Adrenal gland (tissue), 9 donors: ENCODE measurements at regions not wholly inside any gene's neighbourhood (a gene's known extent, or its start where the extent isn't known, plus 50 kb on each side); places are given as distances from the start of the nearest gene placed in this dataset.

ENCODE experiments used
- DNase-seq, 7 donors: peaks; one replicate each; pipeline ENCODE4 v3.0.0-alpha.2; 2019 to 2020
- H3K27ac ChIP-seq, 5 donors: fragments of 200-600 bp; sonication (generic) in 4 of 5; 1 replicate in 3 of 5; 2 replicates in 2 of 5; pipeline versions ENCODE4 v1.5.1 to v1.8.0; 2016 to 2020; ENCODE audit warnings: mild to moderate bottlenecking in 1 of 5
- H3K27me3 ChIP-seq: fragments of 200-600 bp; 2 replicates; pipeline ENCODE4 v1.8.0; 2021
- H3K36me3 ChIP-seq, 2 donors: fragments of 200-600 bp; replicated peaks in 1 of 2; 1 replicate in 1 of 2; 2 replicates in 1 of 2; pipeline versions ENCODE4 v1.5.1 to v1.8.0; 2018 to 2022
- H3K4me1 ChIP-seq, 2 donors: fragments of 200-600 bp; replicated peaks in 1 of 2; 1 replicate in 1 of 2; 2 replicates in 1 of 2; pipeline versions ENCODE4 v1.5.1 to v1.8.0; 2018 to 2021
- H3K4me3 ChIP-seq, 4 donors: fragments of 200-600 bp; sonication (generic) in 3 of 4; one replicate each; pipeline ENCODE4 v1.5.1; 2016 to 2018
- H3K9me3 ChIP-seq, 3 donors: fragments of 200-600 bp; sonication (generic) in 1 of 3; replicated peaks in 1 of 3; 1 replicate in 2 of 3; 2 replicates in 1 of 3; pipeline versions ENCODE4 v1.5.1 to v1.8.0; 2016 to 2021
- POLR2A ChIP-seq, 2 donors: fragments of 450-650 bp; IDR thresholded peaks; one replicate each; pipeline ENCODE4 v1.6.1; 2017; ENCODE audit warnings: antibody characterized with exemption in 2 of 2, mild to moderate bottlenecking in 2 of 2, moderate library complexity in 1 of 2
- WGBS, 4 donors: extraction: QIAGEN DNeasy Blood & Tissue Kit in 2 of 4; methylation state at CpG; one replicate each; pipeline versions ENCODE4 v1.1.5 to v1.1.7; 2013 to 2017; 5-methylcytosine and 5-hydroxymethylcytosine counted together
- intact Hi-C, 2 donors: fragments of 100-400 bp; cut with DNase I; formaldehyde crosslinking; loops; one replicate each; pipeline versions ENCODE4 v1.14.1 to v1.15.0; 2022 to 2023
- TF ChIP-seq, protein P1 (sequence below), 6 experiments: fragments of 450-650 bp in 4 of 6; fragments of 200-600 bp in 2 of 6; sonication (generic) in 1 of 6; IDR thresholded peaks; 1 replicate in 5 of 6; 2 replicates in 1 of 6; pipeline versions ENCODE4 v1.5.1 to v1.8.0; 2016 to 2021; ENCODE audit warnings: antibody characterized with exemption in 6 of 6, mild to moderate bottlenecking in 2 of 6, moderate library complexity in 1 of 6
- donor health status: healthy with polysubstance abuse.
- donor health status: Bipolar disorder and iron deficiency.
- donor health status: DM: yes; HTN: yes; CAD: no.
- donor health status: DM: no; HTN: no; CAD: no.
- donor health status: DM: no; HTN: no; CAD: no.

GRCh38 chr18:1047406-1047805, 142.7 kb downstream of the ADCYAP1 start:
- H3K4me3 ChIP-seq, result no peak overlapping the region

GRCh38 chr18:1048032-1048431, 143.4 kb downstream of the ADCYAP1 start:
- TF ChIP-seq, protein P1, sequence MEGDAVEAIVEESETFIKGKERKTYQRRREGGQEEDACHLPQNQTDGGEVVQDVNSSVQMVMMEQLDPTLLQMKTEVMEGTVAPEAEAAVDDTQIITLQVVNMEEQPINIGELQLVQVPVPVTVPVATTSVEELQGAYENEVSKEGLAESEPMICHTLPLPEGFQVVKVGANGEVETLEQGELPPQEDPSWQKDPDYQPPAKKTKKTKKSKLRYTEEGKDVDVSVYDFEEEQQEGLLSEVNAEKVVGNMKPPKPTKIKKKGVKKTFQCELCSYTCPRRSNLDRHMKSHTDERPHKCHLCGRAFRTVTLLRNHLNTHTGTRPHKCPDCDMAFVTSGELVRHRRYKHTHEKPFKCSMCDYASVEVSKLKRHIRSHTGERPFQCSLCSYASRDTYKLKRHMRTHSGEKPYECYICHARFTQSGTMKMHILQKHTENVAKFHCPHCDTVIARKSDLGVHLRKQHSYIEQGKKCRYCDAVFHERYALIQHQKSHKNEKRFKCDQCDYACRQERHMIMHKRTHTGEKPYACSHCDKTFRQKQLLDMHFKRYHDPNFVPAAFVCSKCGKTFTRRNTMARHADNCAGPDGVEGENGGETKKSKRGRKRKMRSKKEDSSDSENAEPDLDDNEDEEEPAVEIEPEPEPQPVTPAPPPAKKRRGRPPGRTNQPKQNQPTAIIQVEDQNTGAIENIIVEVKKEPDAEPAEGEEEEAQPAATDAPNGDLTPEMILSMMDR (IDR thresholded peaks at IDR 0.05), result no peak
- no peak for TF ChIP-seq POLR2A (IDR thresholded peaks at IDR 0.05)
- WGBS, 4 donors, result 53 to 59% (median 56%) methylated on average over 4 of the region's 4 CpGs
- Histone ChIP-seq H3K4me3 (no peak overlapping the region), H3K4me1 (no peaks in the 10 kb centered on the region), H3K36me3 (no peaks in the 10 kb centered on the region), H3K9me3 (no peaks in the 10 kb centered on the region), H3K27ac (no peak overlapping the region), H3K27me3 (no peaks in the 10 kb centered on the region)
- DNase-seq, result no peak
- intact Hi-C loops, result no loop called here

More at GRCh38 chr18:1047406-1047805, 142.7 kb downstream of the ADCYAP1 start:
- no peaks in the 10 kb centered on the region for H3K36me3 ChIP-seq
- TF ChIP-seq, protein P1 (IDR thresholded peaks at IDR 0.05), result no peak
- intact Hi-C loops, result no loop called here
- H3K9me3 ChIP-seq, result no peaks in the 10 kb centered on the region
- 73 to 82% (median 78%) methylated on average over 5 of the region's 5 CpGs for WGBS, 4 donors
- DNase-seq, result no peak
- H3K27ac ChIP-seq, result no peak overlapping the region
- no peaks in the 10 kb centered on the region for H3K4me1 ChIP-seq
- H3K27me3 ChIP-seq, result no peaks in the 10 kb centered on the region

- no peaks in the 10 kb centered on the region for H3K4me1 ChIP-seq
- WGBS, 4 donors, result 90 to 96% (median 94%) methylated on average over 1 of the region's 1 CpG
- intact Hi-C loops, result no loop called here
- TF ChIP-seq, protein P1 (IDR thresholded peaks at IDR 0.05), result no peak
- TF ChIP-seq POLR2A (IDR thresholded peaks at IDR 0.05), result no peak
- H3K4me3 ChIP-seq, result no peak overlapping the region
- no peak for DNase-seq
- no peaks in the 10 kb centered on the region for H3K9me3 ChIP-seq
- H3K27me3 ChIP-seq, result no peaks in the 10 kb centered on the region
- no peaks in the 10 kb centered on the region for H3K36me3 ChIP-seq
- H3K27ac ChIP-seq, result no peak overlapping the region
Observed at GRCh38 chr18:1049173-1049572, 144.5 kb downstream of the ADCYAP1 start.

- H3K4me1 ChIP-seq, result no peaks in the 10 kb centered on the region
- DNase-seq, result no peak
- H3K27me3 ChIP-seq, result no peaks in the 10 kb centered on the region
- H3K27ac ChIP-seq, result no peak overlapping the region
- WGBS, 4 donors, result 48 to 70% (median 56%) methylated on average over 3 of the region's 3 CpGs
- no peaks in the 10 kb centered on the region for H3K9me3 ChIP-seq
- intact Hi-C loops, result no loop called here
- TF ChIP-seq, protein P1 (IDR thresholded peaks at IDR 0.05), result no peak
- TF ChIP-seq POLR2A (IDR thresholded peaks at IDR 0.05), result no peak
- H3K36me3 ChIP-seq, result no peaks in the 10 kb centered on the region
- H3K4me3 ChIP-seq, result no peak overlapping the region
Observed at GRCh38 chr18:1050012-1050657, 145.5 kb downstream of the ADCYAP1 start.
